H1 (cell line): ENCODE measurements at regions not wholly inside any gene's neighbourhood (a gene's known extent, or its start where the extent isn't known, plus 50 kb on each side); places are given as distances from the start of the nearest gene placed in this dataset.

ENCODE experiments used
- NRF1 ChIP-seq: IDR thresholded peaks from 2 replicates; pipeline ENCODE4 v1.6.1; 2011; ENCODE audit warnings: mild to moderate bottlenecking, low read depth, low read length, improper control_type of control experiment
- RAD21 ChIP-seq, 2 experiments: IDR thresholded peaks in 1 of 2; conservative IDR thresholded peaks in 1 of 2; 2 replicates each; pipeline ENCODE4 v1.6.1; 2011; ENCODE audit warnings: low read depth in 2 of 2, low read length in 2 of 2, improper control_type of control experiment in 1 of 2, inconsistent platforms in 1 of 2, mild to moderate bottlenecking in 1 of 2, moderate library complexity in 1 of 2
- SRF ChIP-seq: IDR thresholded peaks from 2 replicates; pipeline ENCODE4 v1.6.1; 2011; ENCODE audit warnings: mild to moderate bottlenecking, low read depth, low read length, moderate library complexity
- TF ChIP-seq, protein P1 (sequence below): IDR thresholded peaks from 2 replicates; pipeline ENCODE4 v1.6.1; 2012; ENCODE audit warnings: inconsistent platforms
- TF ChIP-seq, protein P2 (sequence below): IDR thresholded peaks from 2 replicates; pipeline ENCODE4 v1.6.1; 2011; ENCODE audit warnings: low read length, improper control_type of control experiment
- TF ChIP-seq, protein P3 (sequence below), 3 experiments: IDR thresholded peaks; 1 replicate in 2 of 3; 2 replicates in 1 of 3; pipeline versions ENCODE4 v1.5.1 to v1.6.1; 2011; ENCODE audit warnings: low read length in 3 of 3, mild to moderate bottlenecking in 3 of 3, inconsistent platforms in 2 of 3, low read depth in 1 of 3, moderate library complexity in 1 of 3; ENCODE audit not compliant: insufficient read depth in 1 of 3; ENCODE audit errors: control extremely low read depth in 1 of 3

GRCh38 chr18:48473816-48474215, 64.6 kb upstream of the ZBTB7C start (continued):
- TF ChIP-seq, protein P1, sequence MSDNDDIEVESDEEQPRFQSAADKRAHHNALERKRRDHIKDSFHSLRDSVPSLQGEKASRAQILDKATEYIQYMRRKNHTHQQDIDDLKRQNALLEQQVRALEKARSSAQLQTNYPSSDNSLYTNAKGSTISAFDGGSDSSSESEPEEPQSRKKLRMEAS, result no peak
- TF ChIP-seq RAD21 (IDR thresholded peaks at IDR 0.05 in 1 of 2, conservative IDR thresholded peaks at IDR 0.05 in 1 of 2; ENCODE audit: low read depth in 2 of 2, low read length in 2 of 2) (no peak), NRF1 (no peak), SRF (no peak)
- TF ChIP-seq, protein P2, sequence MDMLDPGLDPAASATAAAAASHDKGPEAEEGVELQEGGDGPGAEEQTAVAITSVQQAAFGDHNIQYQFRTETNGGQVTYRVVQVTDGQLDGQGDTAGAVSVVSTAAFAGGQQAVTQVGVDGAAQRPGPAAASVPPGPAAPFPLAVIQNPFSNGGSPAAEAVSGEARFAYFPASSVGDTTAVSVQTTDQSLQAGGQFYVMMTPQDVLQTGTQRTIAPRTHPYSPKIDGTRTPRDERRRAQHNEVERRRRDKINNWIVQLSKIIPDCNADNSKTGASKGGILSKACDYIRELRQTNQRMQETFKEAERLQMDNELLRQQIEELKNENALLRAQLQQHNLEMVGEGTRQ, result no peak
- TF ChIP-seq, protein P3, sequence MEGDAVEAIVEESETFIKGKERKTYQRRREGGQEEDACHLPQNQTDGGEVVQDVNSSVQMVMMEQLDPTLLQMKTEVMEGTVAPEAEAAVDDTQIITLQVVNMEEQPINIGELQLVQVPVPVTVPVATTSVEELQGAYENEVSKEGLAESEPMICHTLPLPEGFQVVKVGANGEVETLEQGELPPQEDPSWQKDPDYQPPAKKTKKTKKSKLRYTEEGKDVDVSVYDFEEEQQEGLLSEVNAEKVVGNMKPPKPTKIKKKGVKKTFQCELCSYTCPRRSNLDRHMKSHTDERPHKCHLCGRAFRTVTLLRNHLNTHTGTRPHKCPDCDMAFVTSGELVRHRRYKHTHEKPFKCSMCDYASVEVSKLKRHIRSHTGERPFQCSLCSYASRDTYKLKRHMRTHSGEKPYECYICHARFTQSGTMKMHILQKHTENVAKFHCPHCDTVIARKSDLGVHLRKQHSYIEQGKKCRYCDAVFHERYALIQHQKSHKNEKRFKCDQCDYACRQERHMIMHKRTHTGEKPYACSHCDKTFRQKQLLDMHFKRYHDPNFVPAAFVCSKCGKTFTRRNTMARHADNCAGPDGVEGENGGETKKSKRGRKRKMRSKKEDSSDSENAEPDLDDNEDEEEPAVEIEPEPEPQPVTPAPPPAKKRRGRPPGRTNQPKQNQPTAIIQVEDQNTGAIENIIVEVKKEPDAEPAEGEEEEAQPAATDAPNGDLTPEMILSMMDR (IDR thresholded peaks at IDR 0.05; ENCODE audit: control extremely low read depth in 1 of 3, insufficient read depth in 1 of 3, low read depth in 1 of 3, low read length in 3 of 3), result no peak
